ENCODE measurements at regions not wholly inside any gene's neighbourhood (a gene's known extent, or its start where the extent isn't known, plus 50 kb on each side); places are given as distances from the start of the nearest gene placed in this dataset.

DNA sequence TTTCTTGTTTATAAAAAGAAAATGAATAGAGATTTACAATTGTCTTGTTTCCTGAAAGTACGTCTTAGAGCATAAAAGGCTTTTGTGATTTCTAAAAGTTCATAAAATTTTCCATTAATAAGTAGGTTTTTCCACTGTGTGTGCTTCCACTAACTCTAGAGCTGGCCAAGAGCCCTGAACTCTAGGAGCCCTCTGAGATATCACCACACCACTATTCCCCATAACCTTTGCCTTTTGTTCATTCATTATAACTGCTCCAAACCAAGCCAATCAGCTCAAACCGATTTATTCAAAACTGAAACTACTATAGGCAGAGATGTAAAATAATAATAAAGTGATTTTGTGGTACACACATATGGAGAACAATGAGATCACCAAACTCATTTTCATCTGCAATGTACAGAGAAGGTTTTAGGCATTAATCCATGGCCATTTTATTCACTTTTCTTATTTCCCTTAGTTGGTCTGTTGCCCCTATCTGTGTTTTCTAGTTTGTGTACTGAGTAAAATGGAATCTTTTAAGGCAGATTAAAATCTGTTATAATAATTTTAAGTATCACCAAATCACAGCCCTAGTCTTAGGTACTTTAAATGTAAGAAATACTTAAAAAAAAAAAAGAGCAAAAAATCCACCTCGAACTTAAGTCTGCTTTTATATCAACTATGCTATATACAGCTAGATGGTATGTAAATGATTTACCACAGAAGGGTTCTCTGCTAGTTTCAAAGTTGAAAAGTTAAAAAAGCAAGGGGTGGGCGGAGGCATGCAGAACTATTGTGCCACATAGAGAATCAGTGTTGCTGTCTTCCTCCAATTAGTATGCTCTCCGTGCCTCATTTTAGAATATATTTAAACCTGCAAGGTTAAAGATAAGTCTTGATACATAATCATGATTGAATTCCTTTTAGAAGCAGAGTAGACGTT is 311.3 kb downstream of the KLF12 start:
- TF ChIP-seq ZFP30 (CRISPR knock-in tag; IDR thresholded peaks at IDR 0.05) = no peak
- TF ChIP-seq TCF4 (CRISPR knock-in tag; IDR thresholded peaks at IDR 0.05; ENCODE audit: borderline replicate concordance) = no peak
- no peak for TF ChIP-seq CSDC2 (CRISPR knock-in tag; IDR thresholded peaks at IDR 0.05)
- no peak for TF ChIP-seq ZNF70 (CRISPR knock-in tag; IDR thresholded peaks at IDR 0.05)
- TF ChIP-seq ISL1 (CRISPR knock-in tag; IDR thresholded peaks at IDR 0.05) = no peak
- TF ChIP-seq ZNF565 (CRISPR knock-in tag; conservative IDR thresholded peaks at IDR 0.05; ENCODE audit: low read depth) = no peak
- no peak for TF ChIP-seq ZFP3 (CRISPR knock-in tag; IDR thresholded peaks at IDR 0.05)
- no peak for ATAC-seq

DNA sequence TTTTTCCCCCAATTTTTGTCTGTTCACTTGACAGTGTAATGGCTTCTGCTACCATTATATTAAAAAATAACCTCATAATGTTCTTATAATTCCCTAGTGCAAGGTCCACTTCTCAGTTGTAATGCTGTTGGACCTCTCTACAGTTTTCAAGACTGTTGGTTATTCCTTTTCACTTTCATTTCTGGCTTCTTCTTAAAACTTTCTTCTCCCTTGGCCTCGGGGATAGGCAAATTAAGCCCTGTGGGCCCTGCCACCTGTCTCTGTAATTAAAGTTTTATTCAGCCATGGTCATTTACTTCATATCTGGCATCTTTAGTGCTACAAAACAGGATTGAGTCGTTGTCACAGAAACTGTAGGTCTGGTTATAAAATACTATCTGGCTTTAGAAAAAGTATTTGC is 313.5 kb downstream of the KLF12 start:
- TF ChIP-seq ZNF565 (CRISPR knock-in tag; conservative IDR thresholded peaks at IDR 0.05; ENCODE audit: low read depth) (no peak), TOX (CRISPR knock-in tag; IDR thresholded peaks at IDR 0.05; ENCODE audit: borderline replicate concordance) (no peak), ZFP3 (CRISPR knock-in tag; IDR thresholded peaks at IDR 0.05) (no peak), TCF4 (CRISPR knock-in tag; IDR thresholded peaks at IDR 0.05; ENCODE audit: borderline replicate concordance) (no peak), GLIS3 (CRISPR knock-in tag; IDR thresholded peaks at IDR 0.05) (no peak), SNAI2 (CRISPR knock-in tag; IDR thresholded peaks at IDR 0.05) (no peak), ESRRG (CRISPR knock-in tag; IDR thresholded peaks at IDR 0.05) (no peak), BACH2 (CRISPR knock-in tag; IDR thresholded peaks at IDR 0.05; ENCODE audit: borderline replicate concordance) (no peak), PATZ1 (CRISPR knock-in tag; IDR thresholded peaks at IDR 0.05; ENCODE audit: borderline replicate concordance) (no peak), CREB5 (CRISPR knock-in tag; IDR thresholded peaks at IDR 0.05; ENCODE audit: low read depth) (no peak), ZC3H10 (CRISPR knock-in tag; IDR thresholded peaks at IDR 0.05) (no peak), OSR1 (CRISPR knock-in tag; IDR thresholded peaks at IDR 0.05) (no peak)
- TF ChIP-seq, protein P1, sequence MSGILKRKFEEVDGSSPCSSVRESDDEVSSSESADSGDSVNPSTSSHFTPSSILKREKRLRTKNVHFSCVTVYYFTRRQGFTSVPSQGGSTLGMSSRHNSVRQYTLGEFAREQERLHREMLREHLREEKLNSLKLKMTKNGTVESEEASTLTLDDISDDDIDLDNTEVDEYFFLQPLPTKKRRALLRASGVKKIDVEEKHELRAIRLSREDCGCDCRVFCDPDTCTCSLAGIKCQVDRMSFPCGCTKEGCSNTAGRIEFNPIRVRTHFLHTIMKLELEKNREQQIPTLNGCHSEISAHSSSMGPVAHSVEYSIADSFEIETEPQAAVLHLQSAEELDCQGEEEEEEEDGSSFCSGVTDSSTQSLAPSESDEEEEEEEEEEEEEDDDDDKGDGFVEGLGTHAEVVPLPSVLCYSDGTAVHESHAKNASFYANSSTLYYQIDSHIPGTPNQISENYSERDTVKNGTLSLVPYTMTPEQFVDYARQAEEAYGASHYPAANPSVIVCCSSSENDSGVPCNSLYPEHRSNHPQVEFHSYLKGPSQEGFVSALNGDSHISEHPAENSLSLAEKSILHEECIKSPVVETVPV (CRISPR knock-in tag; IDR thresholded peaks at IDR 0.05) = no peak
- TF ChIP-seq, protein P2, sequence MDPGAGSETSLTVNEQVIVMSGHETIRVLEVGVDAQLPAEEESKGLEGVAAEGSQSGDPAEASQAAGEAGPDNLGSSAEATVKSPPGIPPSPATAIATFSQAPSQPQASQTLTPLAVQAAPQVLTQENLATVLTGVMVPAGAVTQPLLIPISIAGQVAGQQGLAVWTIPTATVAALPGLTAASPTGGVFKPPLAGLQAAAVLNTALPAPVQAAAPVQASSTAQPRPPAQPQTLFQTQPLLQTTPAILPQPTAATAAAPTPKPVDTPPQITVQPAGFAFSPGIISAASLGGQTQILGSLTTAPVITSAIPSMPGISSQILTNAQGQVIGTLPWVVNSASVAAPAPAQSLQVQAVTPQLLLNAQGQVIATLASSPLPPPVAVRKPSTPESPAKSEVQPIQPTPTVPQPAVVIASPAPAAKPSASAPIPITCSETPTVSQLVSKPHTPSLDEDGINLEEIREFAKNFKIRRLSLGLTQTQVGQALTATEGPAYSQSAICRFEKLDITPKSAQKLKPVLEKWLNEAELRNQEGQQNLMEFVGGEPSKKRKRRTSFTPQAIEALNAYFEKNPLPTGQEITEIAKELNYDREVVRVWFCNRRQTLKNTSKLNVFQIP (CRISPR knock-in tag; IDR thresholded peaks at IDR 0.05; ENCODE audit: borderline replicate concordance, low read depth) = no peak
- ATAC-seq = no peak

- TF ChIP-seq ZFP3 (CRISPR knock-in tag; IDR thresholded peaks at IDR 0.05) (no peak), ZNF70 (CRISPR knock-in tag; IDR thresholded peaks at IDR 0.05) (no peak), ESRRG (CRISPR knock-in tag; IDR thresholded peaks at IDR 0.05) (no peak), ZC3H10 (CRISPR knock-in tag; IDR thresholded peaks at IDR 0.05) (no peak), ISL1 (CRISPR knock-in tag; IDR thresholded peaks at IDR 0.05) (no peak), PATZ1 (CRISPR knock-in tag; IDR thresholded peaks at IDR 0.05; ENCODE audit: borderline replicate concordance) (no peak), ZNF8 (CRISPR knock-in tag; IDR thresholded peaks at IDR 0.05) (no peak)
- ATAC-seq = no peak
These were observed 313.9 kb downstream of the KLF12 start for GRCh38 chr13:73820285-73820684.
